ENCODE measurements at regions not wholly inside any gene's neighbourhood (a gene's known extent, or its start where the extent isn't known, plus 50 kb on each side); places are given as distances from the start of the nearest gene placed in this dataset.

DNA sequence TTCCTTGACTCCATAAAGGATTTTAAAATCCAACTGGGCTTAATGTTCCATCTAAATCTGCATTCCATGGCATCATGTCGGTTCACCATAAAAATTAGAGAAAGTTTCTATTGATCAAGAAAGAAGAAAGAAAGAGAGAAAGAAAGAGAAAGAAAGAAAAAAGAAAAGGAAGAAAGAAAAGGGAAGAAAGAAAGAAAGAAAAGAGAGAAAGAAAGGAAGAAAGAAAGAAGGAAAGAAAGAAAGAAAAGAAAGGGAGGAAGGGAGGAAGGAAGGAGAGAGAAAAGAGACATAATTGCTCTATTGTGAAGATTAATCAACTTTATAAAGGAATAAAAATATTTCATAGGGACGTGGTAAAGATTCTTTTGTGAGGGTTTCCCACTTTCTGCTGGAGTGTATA, 329.2 kb downstream of the DLEU7 start:
- no peak overlapping the region for H3K14ac ChIP-seq (ENCODE audit: insufficient read depth, low read length)
- H3K23ac ChIP-seq (ENCODE audit: insufficient read length, low read depth, low read length), result no peak overlapping the region
- no peak overlapping the region for H2AK5ac ChIP-seq (ENCODE audit: insufficient read length, low read length)
- H2BK20ac ChIP-seq (ENCODE audit: low read depth, low read length, poor library complexity, severe bottlenecking), result no peak overlapping the region
- H3T11ph ChIP-seq (ENCODE audit: low read length), result no peak overlapping the region
- H2AFZ ChIP-seq (ENCODE audit: low read length), result no peak overlapping the region
- H3K4me1 ChIP-seq (ENCODE audit: insufficient read depth, low read length), result no peaks in the 10 kb centered on the region
- Mint-ChIP-seq H3K27ac (no peak overlapping the region), H3K27me3 (ENCODE audit: low read depth) (no peaks in the 10 kb centered on the region; the same call in 1 of the 2 replicates), H3K4me3 (no peak overlapping the region), H3K36me3 (ENCODE audit: insufficient read depth in 1 of 3, low read depth in 3 of 3) (peaks cover 2 to 3% (median 2%) of the 10 kb centered on the region in 3 experiments; a peak in 3 of 7 replicates), H3K4me1 (no peaks in the 10 kb centered on the region; a peak in 1 of 4 replicates), H3K9me3 (peaks cover 3% of the 10 kb centered on the region in 2 experiments)
- TF ChIP-seq, protein P1, sequence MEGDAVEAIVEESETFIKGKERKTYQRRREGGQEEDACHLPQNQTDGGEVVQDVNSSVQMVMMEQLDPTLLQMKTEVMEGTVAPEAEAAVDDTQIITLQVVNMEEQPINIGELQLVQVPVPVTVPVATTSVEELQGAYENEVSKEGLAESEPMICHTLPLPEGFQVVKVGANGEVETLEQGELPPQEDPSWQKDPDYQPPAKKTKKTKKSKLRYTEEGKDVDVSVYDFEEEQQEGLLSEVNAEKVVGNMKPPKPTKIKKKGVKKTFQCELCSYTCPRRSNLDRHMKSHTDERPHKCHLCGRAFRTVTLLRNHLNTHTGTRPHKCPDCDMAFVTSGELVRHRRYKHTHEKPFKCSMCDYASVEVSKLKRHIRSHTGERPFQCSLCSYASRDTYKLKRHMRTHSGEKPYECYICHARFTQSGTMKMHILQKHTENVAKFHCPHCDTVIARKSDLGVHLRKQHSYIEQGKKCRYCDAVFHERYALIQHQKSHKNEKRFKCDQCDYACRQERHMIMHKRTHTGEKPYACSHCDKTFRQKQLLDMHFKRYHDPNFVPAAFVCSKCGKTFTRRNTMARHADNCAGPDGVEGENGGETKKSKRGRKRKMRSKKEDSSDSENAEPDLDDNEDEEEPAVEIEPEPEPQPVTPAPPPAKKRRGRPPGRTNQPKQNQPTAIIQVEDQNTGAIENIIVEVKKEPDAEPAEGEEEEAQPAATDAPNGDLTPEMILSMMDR (conservative IDR thresholded peaks at IDR 0.05), result no peak
- H3K9ac ChIP-seq (ENCODE audit: extremely low read depth, insufficient read length, low read length), result no peak overlapping the region
- no peaks in the 10 kb centered on the region for H3K9me3 ChIP-seq (ENCODE audit: control insufficient read depth, low read depth, low read length)
- no peaks in the 10 kb centered on the region for H3K79me2 ChIP-seq (ENCODE audit: insufficient read depth, low read length)
- no peak overlapping the region for H2BK5ac ChIP-seq (ENCODE audit: insufficient read length, low read length)
- H4K91ac ChIP-seq (ENCODE audit: insufficient read length, low read depth, low read length), result no peak overlapping the region
- no peaks in the 10 kb centered on the region for H3K23me2 ChIP-seq (ENCODE audit: insufficient read length, low read depth, low read length, poor library complexity, severe bottlenecking)
- H2BK12ac ChIP-seq (ENCODE audit: insufficient read length, low read depth, low read length), result no peak overlapping the region
- H4K5ac ChIP-seq (ENCODE audit: insufficient read length, low read depth, low read length), result no peak overlapping the region
- WGBS (ENCODE audit: extremely low coverage, insufficient read length, low lambda C conversion rate), result no CpG with 5 or more reads among the region's 2 CpGs
- no peak overlapping the region for H2BK15ac ChIP-seq (ENCODE audit: low read depth, low read length)
- no peak for DNase-seq
- H3K4ac ChIP-seq (ENCODE audit: low read depth, low read length), result no peak overlapping the region
- H4K8ac ChIP-seq (replicated peaks; ENCODE audit: insufficient read length, low read depth, low read length), result no peak overlapping the region
- H3K27ac ChIP-seq (ENCODE audit: insufficient read length, low read depth, low read length), result no peak overlapping the region
- H4K20me1 ChIP-seq (ENCODE audit: control insufficient read depth, insufficient read depth, insufficient read length), result no peaks in the 10 kb centered on the region
- H2BK120ac ChIP-seq (ENCODE audit: low read depth, low read length, poor library complexity, severe bottlenecking), result no peak overlapping the region
- no peak overlapping the region for H3K56ac ChIP-seq (ENCODE audit: insufficient read length, low read depth, low read length)
- no peaks in the 10 kb centered on the region for H3K79me1 ChIP-seq (ENCODE audit: insufficient read depth, low read depth, low read length, poor library complexity, severe bottlenecking)
- H3K27me3 ChIP-seq (ENCODE audit: insufficient read depth, low read length), result no peaks in the 10 kb centered on the region
- H3K18ac ChIP-seq (ENCODE audit: insufficient read length, low read depth, low read length), result no peak overlapping the region
- H3K4me2 ChIP-seq (ENCODE audit: insufficient read depth, insufficient read length, low read length), result no peak overlapping the region

Data from H9 (cell line).